PFSK-1 (cell line): ENCODE measurements at regions not wholly inside any gene's neighbourhood (a gene's known extent, or its start where the extent isn't known, plus 50 kb on each side); places are given as distances from the start of the nearest gene placed in this dataset.

ENCODE experiments used
- FOXP2 ChIP-seq: optimal IDR thresholded peaks from 2 replicates; pipeline ENCODE3; 2011; ENCODE audit warnings: borderline replicate concordance, control low read depth, inconsistent platforms; ENCODE audit not compliant: insufficient read depth; ENCODE audit errors: extremely low read length, extremely low read depth
- POLR2AphosphoS5 ChIP-seq: IDR thresholded peaks from 2 replicates; pipeline ENCODE4 v1.6.1; 2012; ENCODE audit warnings: low read depth, mild to moderate bottlenecking, control low read depth, low read length, moderate library complexity
- REST ChIP-seq, 2 experiments: IDR thresholded peaks; 2 replicates each; pipeline versions ENCODE4 v1.6.1 to v1.8.0; 2011 to 2012; ENCODE audit warnings: low read depth in 2 of 2, low read length in 2 of 2, control low read depth in 1 of 2, inconsistent platforms in 1 of 2, mild to moderate bottlenecking in 1 of 2, moderate library complexity in 1 of 2; ENCODE audit not compliant: insufficient read depth in 1 of 2
- SIN3A ChIP-seq: IDR thresholded peaks from 2 replicates; pipeline ENCODE4 v1.6.1; 2012; ENCODE audit warnings: mild to moderate bottlenecking, low read length, moderate library complexity, borderline replicate concordance; ENCODE audit not compliant: insufficient read depth
- TAF1 ChIP-seq: IDR thresholded peaks from 2 replicates; pipeline ENCODE4 v1.6.1; 2012; ENCODE audit warnings: low read length, control low read depth, borderline replicate concordance; ENCODE audit not compliant: insufficient read depth

- TF ChIP-seq SIN3A (no peak), FOXP2 (no peak), TAF1 (no peak), POLR2AphosphoS5 (no peak), REST (IDR thresholded peaks at IDR 0.05; ENCODE audit: insufficient read depth in 1 of 2, low read depth in 2 of 2, low read length in 2 of 2) (no peak)
Observed at GRCh38 chr2:176969642-176970359, 242.8 kb upstream of the HNRNPA3 start.

GRCh38 chr2:176976736-176977685 is 235.6 kb upstream of the HNRNPA3 start:
- TF ChIP-seq POLR2AphosphoS5 (no peak), SIN3A (no peak), TAF1 (no peak), FOXP2 (no peak), REST (IDR thresholded peaks at IDR 0.05; ENCODE audit: insufficient read depth in 1 of 2, low read depth in 2 of 2, low read length in 2 of 2) (no peak)

- TF ChIP-seq REST (IDR thresholded peaks at IDR 0.05; ENCODE audit: insufficient read depth in 1 of 2, low read depth in 2 of 2, low read length in 2 of 2) (no peak), TAF1 (no peak), FOXP2 (no peak), SIN3A (no peak), POLR2AphosphoS5 (no peak)
Observed at GRCh38 chr2:176978921-176979320, 233.7 kb upstream of the HNRNPA3 start.

- TF ChIP-seq POLR2AphosphoS5 (no peak), TAF1 (no peak), SIN3A (no peak), REST (IDR thresholded peaks at IDR 0.05; ENCODE audit: insufficient read depth in 1 of 2, low read depth in 2 of 2, low read length in 2 of 2) (no peak), FOXP2 (no peak)
Observed at GRCh38 chr2:176979981-176980710, 232.4 kb upstream of the HNRNPA3 start.
